Suprapubic skin (tissue), 4 donors: ENCODE measurements at regions not wholly inside any gene's neighbourhood (a gene's known extent, or its start where the extent isn't known, plus 50 kb on each side); places are given as distances from the start of the nearest gene placed in this dataset.

ENCODE experiments used
- CTCF ChIP-seq, 2 donors: fragments of 200-600 bp in 1 of 2; fragments of 450-650 bp in 1 of 2; sonication (generic) in 1 of 2; IDR thresholded peaks; one replicate each; pipeline ENCODE4 v1.5.1; 2016 to 2019; ENCODE audit warnings: antibody characterized with exemption in 2 of 2, mild to moderate bottlenecking in 1 of 2, moderate library complexity in 1 of 2
- EP300 ChIP-seq: sonication (generic); formaldehyde crosslinking; IDR thresholded peaks from one replicate; pipeline ENCODE4 v1.6.1; 2017; ENCODE audit warnings: antibody characterized with exemption
- POLR2A ChIP-seq, 2 donors: fragments of 450-650 bp; IDR thresholded peaks; one replicate each; pipeline ENCODE4 v1.6.1; 2017; ENCODE audit warnings: antibody characterized with exemption in 2 of 2, mild to moderate bottlenecking in 2 of 2, moderate library complexity in 2 of 2
- POLR2AphosphoS5 ChIP-seq, 3 donors: sonication (generic); formaldehyde crosslinking; IDR thresholded peaks; one replicate each; pipeline ENCODE4 v1.6.1; 2017; ENCODE audit warnings: antibody characterized with exemption in 3 of 3

GRCh38 chr17:77847221-77848085, 111.0 kb upstream of the TNRC6C start:
- TF ChIP-seq CTCF (IDR thresholded peaks at IDR 0.05) (no peak), POLR2A (IDR thresholded peaks at IDR 0.05) (no peak), EP300 (no peak), POLR2AphosphoS5 (IDR thresholded peaks at IDR 0.05) (no peak)
